ENCODE measurements at regions not wholly inside any gene's neighbourhood (a gene's known extent, or its start where the extent isn't known, plus 50 kb on each side); places are given as distances from the start of the nearest gene placed in this dataset.

- TF ChIP-seq, protein P1, sequence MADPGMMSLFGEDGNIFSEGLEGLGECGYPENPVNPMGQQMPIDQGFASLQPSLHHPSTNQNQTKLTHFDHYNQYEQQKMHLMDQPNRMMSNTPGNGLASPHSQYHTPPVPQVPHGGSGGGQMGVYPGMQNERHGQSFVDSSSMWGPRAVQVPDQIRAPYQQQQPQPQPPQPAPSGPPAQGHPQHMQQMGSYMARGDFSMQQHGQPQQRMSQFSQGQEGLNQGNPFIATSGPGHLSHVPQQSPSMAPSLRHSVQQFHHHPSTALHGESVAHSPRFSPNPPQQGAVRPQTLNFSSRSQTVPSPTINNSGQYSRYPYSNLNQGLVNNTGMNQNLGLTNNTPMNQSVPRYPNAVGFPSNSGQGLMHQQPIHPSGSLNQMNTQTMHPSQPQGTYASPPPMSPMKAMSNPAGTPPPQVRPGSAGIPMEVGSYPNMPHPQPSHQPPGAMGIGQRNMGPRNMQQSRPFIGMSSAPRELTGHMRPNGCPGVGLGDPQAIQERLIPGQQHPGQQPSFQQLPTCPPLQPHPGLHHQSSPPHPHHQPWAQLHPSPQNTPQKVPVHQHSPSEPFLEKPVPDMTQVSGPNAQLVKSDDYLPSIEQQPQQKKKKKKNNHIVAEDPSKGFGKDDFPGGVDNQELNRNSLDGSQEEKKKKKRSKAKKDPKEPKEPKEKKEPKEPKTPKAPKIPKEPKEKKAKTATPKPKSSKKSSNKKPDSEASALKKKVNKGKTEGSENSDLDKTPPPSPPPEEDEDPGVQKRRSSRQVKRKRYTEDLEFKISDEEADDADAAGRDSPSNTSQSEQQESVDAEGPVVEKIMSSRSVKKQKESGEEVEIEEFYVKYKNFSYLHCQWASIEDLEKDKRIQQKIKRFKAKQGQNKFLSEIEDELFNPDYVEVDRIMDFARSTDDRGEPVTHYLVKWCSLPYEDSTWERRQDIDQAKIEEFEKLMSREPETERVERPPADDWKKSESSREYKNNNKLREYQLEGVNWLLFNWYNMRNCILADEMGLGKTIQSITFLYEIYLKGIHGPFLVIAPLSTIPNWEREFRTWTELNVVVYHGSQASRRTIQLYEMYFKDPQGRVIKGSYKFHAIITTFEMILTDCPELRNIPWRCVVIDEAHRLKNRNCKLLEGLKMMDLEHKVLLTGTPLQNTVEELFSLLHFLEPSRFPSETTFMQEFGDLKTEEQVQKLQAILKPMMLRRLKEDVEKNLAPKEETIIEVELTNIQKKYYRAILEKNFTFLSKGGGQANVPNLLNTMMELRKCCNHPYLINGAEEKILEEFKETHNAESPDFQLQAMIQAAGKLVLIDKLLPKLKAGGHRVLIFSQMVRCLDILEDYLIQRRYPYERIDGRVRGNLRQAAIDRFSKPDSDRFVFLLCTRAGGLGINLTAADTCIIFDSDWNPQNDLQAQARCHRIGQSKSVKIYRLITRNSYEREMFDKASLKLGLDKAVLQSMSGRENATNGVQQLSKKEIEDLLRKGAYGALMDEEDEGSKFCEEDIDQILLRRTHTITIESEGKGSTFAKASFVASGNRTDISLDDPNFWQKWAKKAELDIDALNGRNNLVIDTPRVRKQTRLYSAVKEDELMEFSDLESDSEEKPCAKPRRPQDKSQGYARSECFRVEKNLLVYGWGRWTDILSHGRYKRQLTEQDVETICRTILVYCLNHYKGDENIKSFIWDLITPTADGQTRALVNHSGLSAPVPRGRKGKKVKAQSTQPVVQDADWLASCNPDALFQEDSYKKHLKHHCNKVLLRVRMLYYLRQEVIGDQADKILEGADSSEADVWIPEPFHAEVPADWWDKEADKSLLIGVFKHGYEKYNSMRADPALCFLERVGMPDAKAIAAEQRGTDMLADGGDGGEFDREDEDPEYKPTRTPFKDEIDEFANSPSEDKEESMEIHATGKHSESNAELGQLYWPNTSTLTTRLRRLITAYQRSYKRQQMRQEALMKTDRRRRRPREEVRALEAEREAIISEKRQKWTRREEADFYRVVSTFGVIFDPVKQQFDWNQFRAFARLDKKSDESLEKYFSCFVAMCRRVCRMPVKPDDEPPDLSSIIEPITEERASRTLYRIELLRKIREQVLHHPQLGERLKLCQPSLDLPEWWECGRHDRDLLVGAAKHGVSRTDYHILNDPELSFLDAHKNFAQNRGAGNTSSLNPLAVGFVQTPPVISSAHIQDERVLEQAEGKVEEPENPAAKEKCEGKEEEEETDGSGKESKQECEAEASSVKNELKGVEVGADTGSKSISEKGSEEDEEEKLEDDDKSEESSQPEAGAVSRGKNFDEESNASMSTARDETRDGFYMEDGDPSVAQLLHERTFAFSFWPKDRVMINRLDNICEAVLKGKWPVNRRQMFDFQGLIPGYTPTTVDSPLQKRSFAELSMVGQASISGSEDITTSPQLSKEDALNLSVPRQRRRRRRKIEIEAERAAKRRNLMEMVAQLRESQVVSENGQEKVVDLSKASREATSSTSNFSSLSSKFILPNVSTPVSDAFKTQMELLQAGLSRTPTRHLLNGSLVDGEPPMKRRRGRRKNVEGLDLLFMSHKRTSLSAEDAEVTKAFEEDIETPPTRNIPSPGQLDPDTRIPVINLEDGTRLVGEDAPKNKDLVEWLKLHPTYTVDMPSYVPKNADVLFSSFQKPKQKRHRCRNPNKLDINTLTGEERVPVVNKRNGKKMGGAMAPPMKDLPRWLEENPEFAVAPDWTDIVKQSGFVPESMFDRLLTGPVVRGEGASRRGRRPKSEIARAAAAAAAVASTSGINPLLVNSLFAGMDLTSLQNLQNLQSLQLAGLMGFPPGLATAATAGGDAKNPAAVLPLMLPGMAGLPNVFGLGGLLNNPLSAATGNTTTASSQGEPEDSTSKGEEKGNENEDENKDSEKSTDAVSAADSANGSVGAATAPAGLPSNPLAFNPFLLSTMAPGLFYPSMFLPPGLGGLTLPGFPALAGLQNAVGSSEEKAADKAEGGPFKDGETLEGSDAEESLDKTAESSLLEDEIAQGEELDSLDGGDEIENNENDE (IDR thresholded peaks at IDR 0.05; ENCODE audit: insufficient replicate concordance, low read length): no peak
- TF ChIP-seq NRF1 (IDR thresholded peaks at IDR 0.05; ENCODE audit: low read depth, low read length) (no peak), CEBPB (IDR thresholded peaks at IDR 0.05; ENCODE audit: low read depth, low read length) (no peak), ZNF274 (IDR thresholded peaks at IDR 0.05; ENCODE audit: borderline replicate concordance, extremely low read depth, low read length) (no peak), E2F6 (IDR thresholded peaks at IDR 0.05) (no peak), EZH2 (IDR thresholded peaks at IDR 0.05; ENCODE audit: low read depth, low read length, severe bottlenecking) (no peak), RBBP5 (IDR thresholded peaks at IDR 0.05; ENCODE audit: borderline replicate concordance, low read depth, low read length) (no peak), SUZ12 (IDR thresholded peaks at IDR 0.05; ENCODE audit: low read length) (no peak), PHF8 (conservative IDR thresholded peaks at IDR 0.05; ENCODE audit: low read depth, low read length) (no peak), CBX8 (IDR thresholded peaks at IDR 0.05; ENCODE audit: borderline replicate concordance, low read depth, low read length) (no peak)
Measured at GRCh38 chr1:59017501-59018231, 233.8 kb upstream of the JUN start (continued).

Data from H1 (cell line).